Fibroblast of peridontal ligament (primary cell): ENCODE measurements at regions not wholly inside any gene's neighbourhood (a gene's known extent, or its start where the extent isn't known, plus 50 kb on each side); places are given as distances from the start of the nearest gene placed in this dataset.

Source experiments
- DNase-seq: peaks from one replicate; pipeline ENCODE4 v3.0.0-alpha.2; 2010; ENCODE audit errors: extremely low read depth

DNA sequence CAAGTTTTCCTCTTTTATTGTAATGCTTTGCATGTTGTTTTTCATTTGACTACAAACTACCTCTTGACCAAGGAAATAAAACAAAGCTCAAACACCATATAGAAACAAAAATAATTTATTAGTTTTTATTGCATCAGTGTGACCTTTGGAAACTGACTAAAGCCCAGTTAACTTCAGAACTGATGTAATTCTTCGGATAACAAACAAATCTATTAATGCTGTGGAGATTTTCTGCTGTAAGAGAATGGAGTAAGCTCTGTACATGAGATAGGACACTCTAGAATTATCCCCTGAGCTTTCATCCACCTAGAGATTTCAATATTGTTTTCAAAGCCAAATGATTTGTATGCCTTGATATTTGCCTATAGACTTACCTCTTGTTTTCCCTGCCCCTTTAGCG is 154.0 kb upstream of the KCNK2 start:
- DNase-seq: no peak

DNA sequence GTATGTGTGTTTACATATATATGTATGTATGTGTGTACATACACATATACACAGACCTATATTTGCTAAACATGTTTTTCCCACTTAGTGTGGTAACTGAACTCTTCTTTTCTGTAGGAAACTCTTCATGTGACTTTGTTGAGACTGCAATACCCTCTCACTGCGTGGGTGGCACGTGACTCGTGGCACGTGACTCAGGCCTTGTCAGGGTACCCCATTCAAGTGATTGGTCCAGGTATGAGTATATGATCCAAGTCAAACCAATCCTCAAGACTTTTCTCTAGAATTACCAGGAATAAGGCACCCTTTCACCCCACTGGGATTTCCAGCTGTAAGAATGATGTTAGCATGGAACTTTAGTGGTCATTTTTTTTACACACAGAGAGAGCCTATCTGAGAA is 149.2 kb upstream of the KCNK2 start:
- no peak for DNase-seq

DNA sequence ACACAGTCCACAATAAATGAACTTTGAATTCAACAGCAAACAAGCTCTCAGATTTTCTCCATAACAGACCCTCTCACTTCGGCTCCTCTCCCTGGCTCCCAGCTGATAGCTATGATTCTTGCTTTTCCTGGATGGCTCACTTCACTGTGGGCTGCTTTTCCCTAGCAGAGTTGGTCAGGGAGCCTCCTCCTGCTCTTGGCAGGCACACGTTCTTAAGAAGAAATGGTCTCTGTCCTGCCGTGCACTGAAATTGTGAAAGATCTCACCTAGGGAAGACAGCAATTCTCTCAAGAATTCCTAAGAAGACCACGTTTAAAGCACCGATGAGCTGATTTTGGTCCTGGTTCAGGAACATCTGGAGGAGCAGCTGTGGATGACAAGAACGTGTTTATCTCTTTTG is 148.5 kb upstream of the KCNK2 start:
- DNase-seq: no peak

DNA sequence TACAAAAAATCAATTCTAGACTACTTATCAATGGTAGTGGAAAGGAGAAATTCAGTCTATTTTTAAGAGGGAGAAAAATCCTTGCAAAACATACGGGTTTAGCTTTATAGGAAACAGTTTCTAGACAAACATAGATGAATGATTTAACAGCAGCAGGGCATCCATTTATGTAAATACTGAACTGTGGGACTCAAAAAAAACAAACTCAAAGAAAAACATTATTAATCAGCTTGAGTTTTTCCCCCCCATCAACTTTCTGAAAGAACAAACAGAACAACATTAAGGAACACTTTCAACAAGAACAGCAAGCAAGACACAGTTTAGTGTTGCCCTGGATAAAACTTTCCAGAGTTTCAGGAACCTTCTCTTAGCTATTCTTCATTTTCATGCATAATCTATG is 147.3 kb upstream of the KCNK2 start:
- DNase-seq: no peak

DNA sequence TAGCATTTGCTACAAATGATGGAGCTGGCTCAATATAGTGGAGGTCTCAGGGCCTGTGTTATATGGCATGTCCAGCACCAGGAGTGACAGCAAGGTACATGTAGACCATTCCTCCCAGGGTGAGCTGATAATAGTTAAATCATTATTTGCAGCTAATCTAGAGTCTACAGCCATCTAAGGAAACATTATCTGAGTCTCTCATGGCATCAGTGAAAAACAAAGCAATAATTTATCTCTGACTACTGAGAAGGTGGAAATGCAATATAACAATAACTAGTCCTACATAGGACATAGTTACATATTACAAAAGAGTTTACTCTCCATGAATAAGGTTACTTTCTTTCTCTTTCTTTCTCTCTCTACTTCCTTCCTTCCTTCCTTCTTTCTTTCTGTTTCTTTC is 143.4 kb upstream of the KCNK2 start:
- DNase-seq: no peak

DNA sequence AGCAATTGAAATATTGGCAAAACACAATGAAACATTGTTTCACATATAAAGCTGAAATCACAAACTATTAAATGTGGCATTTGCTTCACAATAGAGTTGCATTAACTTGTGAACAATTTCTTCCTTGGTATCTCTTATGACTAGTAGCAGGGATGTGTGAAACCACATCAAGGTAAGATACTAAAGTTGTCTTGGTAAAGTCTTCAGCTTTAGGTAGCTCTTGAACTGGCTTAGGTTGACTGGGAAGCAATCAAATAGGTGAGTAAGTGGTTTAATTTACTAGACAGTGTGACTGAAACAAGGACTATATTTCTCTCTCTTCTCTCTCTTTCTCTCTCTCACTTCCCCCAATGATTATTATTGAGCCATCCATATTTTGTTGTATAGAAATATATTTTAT is 141.5 kb upstream of the KCNK2 start:
- DNase-seq: no peak

DNA sequence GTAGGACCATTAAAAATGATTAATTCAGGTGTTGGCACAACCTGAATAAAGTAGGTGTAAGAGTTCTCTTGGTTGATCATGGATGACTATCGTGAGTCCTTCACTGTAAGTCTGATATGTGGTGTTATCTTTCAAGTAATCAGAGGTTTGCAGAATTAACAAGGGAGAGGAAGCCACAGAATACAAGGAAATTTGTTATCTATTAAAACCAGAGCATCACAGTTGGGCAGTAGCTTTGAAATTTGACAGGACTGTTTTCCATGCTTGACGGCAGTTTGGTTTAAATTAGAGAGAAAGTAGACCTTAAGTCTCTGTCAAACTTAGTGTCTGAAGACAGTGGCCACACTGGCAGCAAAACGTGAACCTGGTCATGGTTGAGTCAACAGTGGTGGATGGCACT is 139.5 kb upstream of the KCNK2 start:
- no peak for DNase-seq

DNA sequence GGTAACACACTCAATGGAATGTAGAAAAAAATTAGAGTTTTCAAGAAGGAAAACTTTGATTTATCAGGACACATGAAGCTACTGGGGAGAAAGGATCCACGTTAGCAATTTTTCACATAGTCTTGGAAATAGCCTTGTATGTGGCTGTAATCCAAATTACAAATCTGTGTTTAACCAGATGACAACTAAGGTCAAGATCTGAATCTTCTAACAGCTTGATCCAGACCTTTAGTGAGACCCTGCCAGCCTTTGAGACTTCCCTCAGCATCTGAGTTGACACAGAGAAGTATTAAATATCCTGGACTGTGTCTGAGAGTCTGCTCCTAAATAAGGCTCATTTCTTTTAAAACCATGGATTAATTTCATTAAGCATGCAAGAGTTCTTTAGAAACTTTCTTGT is 135.9 kb upstream of the KCNK2 start:
- no peak for DNase-seq

DNA sequence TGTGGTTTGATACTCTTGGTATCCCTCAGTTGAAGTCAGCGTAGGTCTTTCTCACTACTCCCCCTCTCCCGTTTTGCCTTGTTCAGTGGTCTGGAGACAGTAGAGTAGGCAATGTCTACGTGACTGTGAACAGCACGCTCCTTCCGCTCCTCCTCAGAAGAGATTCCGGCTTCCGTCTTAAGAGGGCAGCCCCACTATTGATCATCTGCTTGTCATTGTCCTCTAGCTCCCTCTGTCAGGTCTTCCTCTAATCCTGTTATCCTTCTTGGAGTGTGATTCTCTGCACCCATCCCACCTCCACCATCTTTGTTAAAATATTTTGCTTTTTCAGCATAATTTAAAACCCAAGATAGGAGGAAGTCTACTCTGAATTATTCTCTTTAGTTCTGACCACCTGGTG is 129.9 kb upstream of the KCNK2 start:
- no peak for DNase-seq

DNA sequence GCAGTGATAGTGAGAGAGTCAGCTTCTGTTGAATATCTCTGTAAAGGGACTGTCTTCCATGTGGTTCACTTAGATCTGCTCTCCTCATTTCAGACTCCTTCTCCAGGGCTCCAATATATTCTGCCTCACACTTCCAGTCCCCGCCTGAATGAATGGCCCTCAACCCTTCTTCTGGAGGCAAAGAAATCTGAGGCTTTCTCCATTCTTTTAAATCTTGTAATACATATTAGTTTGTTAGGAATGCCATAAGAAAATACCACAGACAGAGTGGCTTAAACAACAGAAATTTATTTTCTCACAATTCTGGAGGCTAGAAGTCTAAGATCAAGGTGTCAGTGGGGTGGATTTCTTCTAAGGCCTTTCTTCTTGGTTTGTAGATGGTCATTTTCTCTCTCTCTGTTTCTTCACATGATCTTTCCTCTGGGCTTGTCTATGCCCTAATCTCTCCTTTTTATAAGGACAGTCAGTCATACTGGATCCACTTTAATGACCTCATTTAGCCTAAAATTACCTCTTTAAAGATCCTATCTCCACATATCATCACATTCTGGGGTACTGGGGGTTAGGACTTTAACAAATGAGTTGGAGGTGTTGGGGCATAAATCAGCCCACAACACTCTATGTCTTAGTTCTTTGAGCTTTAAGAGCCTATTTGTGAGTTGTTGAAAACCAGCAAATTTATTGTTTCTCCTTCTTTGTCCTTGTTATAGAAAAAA is 128.5 kb upstream of the KCNK2 start:
- no peak for DNase-seq

DNA sequence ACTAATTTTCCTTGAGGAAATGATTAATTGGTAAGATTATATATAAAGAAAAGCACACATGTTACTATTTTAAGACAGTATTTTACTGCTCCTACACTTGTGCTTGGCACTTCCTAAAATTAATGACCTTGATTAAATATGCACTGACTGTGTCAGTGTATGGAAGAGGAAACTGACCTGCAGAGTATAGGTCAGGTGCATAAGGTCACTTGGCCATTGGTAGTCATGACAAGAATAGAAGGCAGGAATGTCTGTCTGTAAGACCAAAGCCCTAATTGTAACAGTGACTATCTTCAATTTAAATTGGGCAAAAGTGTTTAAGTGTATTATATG is 128.0 kb upstream of the KCNK2 start:
- DNase-seq: no peak

DNA sequence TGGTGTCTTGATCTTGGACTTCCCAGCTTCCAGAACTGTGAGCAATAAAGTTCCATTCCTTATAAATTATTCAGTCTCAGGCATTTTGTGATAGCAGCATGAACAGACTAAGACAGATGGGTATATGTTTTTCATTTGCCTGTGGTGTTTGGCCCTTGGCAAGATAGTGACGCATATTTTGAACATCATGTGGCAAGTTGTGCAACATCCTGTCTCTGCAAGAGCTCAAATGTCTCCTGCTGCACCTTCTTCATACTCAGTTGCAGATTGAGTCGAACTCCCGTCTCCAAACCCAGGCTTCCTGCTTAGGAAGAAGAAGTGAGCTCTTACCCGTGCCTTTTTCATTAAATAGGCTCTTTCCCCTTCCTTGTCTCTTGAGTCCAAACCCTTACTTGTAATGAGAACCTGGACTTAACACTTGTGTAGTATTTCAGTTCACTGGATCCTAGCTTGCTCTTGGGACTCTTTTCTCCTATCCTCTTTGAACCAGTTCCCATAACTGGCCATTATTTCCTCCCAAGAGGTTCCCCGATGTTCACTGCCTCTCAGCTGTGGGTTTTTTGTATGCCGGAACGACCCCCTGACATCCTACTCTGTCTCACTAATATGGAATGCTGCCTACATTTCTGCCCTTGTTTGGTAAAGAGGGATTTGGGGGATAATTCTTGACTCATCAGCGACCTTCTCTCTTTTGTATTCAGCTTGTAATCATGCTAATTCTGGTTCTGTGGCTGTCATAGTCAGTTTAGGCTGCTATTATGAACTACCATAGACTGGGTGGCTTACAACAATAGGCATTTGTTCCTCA is 125.0 kb upstream of the KCNK2 start:
- DNase-seq: peak; percentile 100

DNA sequence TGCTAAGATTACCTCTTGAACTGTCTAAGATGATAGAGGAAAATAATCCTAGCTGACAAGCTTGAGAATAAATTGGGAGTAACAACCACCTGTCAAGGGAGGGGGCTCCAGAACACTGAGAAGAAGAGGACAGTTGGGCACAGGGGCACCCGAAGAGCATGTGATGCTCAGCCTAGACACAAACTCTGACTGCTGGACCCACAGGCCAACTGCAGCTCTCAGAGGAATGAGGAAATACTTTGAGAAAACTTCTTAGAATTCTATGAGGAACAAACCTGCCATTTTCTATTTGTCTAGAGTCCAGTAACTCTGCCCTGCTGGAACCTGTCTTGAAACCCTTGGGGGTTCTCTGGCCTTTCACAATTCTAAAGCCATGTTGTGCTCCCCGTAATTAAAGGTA is 124.1 kb upstream of the KCNK2 start:
- DNase-seq: peak; percentile 29

DNA sequence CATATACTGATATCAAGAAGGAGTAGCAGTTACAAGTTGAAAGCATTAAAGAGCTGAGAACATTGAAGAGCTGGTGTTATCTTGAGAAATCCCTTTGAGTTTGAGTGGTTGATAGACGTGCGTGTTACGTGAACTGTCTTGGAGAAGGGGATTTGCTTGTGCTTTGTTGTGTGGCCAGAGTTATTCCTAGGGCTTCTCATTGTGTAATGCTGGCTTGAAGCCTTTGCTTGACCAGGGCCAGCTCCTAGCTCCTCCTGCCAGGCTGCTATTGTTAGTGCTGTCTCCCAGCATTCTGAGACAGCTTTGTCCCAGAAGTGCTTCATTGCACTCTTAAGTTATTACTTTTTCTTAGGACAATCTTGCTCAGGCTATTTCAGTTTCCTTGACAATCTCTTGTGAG is 116.2 kb upstream of the KCNK2 start:
- peak; percentile 80 for DNase-seq

DNA sequence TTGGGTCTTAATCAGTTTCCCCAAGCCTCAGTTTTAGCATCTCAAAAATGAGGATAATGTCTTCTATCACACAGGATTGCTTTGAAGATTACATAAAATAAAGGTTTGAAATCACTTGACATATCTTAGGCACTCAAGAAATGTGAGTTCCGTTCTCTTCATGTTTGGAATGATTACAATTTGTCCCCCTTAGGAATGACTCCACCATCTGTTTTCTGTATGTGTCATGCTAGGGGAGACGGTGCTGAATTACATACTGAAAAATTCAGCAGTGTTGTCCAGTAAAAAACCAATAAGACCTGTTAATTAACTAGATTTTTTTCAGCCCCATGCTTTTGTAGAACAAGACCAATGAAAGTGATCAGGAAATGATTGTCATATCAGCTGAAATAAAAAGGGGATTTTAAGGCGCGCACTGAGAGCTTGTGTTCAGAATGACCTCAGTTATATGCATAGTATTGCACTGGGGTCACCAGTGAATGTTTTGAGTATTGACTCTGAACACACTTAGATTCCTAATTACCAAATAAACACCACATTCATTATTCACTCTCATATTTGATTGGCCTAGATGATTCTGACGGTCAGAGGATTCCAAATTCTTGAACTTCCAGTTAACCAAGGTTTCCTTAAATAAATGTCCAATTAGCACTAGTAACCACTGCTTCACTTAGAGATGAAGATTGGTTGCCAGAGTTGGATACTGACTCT is 114.5 kb upstream of the KCNK2 start:
- peak; percentile 76 for DNase-seq

DNA sequence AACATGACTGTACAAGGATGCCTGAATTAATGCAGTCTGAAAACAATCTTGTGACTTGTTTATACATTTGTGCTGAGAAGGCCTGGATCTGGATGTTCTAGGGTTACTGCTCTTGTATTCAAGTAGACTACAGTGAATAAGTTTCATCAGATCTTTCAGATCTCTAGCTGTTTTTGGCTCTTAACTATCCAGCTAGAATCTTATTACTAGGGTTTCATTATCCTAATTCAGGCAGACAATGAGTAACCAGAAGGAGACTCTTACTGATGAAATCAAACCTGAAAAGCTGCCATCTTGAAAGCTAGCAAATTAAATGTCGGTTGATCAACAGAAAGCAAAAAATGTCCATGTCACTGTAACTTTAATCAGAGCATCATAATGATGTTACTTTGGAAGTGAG is 112.5 kb upstream of the KCNK2 start:
- peak; percentile 46 for DNase-seq

DNA sequence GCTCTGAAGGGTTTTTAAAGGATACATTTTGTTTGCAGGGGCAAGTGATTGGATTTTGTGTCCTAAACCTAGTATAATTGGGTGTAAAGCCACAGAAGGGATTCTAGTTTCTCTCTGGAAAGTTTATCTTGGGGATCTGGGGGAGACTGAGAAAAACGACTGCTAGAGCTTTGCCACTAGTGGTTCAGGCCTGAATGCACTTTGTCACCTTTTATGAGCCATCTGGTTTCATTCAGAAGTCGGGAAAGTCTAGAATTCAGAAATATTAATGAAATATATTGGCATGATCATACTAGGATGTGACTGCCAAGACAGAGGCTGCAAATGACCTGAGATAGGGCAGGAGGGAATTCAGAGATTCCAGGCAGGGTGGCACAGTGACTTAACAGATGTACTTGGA is 111.5 kb upstream of the KCNK2 start:
- no peak for DNase-seq

DNA sequence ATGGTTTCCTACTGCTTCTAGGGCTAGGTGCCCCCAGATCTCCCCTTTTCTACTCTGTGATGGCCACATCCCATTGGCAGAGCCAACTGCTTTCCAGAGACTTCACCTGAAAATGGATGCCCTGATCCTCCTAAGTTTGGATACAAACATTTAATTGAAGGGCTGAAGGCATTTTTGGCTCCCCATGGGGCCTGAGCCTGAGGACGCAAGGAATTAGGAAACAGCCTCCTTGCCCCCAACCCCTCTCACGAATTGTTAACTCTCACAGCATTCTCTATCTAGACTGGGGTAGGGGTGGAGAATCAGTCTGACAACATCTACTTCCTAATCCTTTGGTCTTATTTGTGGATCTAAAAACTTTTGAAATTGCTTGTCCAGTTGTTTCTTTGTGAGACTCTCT is 108.5 kb upstream of the KCNK2 start:
- DNase-seq: no peak

DNA sequence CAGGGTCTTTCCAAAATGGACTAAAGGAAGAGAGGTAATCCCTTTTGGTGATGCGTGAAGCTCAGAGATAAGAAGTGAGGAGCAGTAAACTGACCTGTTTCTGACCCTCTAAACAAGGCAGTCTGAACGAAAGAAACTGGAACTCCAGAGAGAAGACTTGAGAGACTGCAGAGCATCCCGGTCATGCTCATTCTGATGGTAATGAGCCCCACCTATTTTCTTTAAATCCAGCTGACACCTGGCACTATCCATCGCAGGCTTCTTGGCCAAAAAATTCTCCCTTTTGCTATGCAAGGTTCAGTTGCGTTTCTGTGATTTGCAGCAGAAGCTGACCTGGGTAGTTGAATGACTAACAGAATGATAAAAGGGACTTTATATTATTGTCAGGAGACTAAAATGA is 105.9 kb upstream of the KCNK2 start:
- DNase-seq: no peak

DNA sequence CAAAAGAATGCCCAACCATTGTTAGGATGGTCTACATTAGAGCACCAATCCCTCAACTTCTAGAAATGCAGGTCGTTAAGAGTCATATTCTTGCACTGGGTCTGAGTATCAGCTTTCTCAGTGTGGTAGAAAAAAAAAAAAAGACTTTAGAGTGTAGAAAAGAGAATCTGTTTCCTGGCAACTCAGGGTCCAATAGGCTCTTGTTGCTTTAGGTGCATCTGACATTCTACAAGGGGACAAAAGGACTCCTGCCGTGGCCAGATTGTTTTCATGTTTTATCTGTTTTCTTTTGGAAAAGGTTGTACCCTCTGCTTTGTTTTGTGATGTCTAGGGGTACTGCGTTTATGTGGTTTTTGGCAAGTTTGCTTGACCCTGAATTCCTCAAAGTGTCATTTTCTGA is 105.4 kb upstream of the KCNK2 start:
- DNase-seq: no peak

DNA sequence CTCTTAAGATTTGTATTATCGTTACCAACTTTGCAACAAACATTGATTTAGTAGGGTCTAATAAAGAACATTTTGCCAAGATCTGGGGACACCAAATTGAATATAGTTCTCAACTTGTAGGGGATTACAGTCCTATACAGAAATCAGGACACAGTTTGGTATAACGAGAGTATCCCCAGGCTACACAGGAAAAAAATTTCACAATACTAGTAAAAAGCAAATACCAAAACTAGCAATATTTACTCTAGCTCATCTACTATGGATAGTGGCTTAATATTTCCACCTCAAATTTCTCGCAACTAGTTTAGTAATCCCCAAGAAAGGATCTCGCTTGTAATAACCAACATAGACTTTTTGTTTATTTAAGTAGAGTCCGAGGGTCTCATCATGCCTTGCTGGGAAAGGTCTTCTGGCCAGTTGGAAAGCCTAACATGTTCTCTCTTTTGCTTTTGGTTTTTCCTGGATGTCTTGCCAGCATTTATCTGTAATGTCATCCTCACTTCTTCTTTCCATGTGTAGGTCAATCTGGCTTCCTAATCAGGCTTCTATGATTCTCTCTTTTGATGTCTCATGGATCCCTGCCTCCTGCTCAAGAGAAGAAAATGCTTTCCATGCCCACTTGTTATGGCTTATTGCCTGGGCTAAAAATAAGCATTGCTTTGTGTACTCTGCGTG is 104.7 kb upstream of the KCNK2 start:
- DNase-seq: no peak

DNA sequence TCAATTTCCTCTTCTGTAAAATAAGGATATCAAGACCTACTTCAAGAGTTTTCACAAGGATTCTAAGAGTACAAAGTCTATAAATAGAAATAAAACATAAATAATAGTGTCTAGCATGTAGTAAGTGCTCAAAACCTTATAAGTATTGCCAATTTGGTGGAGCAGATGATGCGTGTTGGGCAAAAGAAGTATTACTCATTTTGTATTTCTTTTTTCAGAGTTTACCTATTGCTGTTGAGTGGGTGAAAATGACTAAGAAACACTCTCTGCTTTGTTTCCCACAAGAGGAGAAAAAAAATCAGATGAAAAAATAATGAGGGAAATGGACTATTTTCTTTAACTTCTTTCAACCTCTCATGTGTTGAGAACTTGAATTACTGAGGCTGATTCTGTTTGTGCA is 103.3 kb upstream of the KCNK2 start:
- DNase-seq: no peak

DNA sequence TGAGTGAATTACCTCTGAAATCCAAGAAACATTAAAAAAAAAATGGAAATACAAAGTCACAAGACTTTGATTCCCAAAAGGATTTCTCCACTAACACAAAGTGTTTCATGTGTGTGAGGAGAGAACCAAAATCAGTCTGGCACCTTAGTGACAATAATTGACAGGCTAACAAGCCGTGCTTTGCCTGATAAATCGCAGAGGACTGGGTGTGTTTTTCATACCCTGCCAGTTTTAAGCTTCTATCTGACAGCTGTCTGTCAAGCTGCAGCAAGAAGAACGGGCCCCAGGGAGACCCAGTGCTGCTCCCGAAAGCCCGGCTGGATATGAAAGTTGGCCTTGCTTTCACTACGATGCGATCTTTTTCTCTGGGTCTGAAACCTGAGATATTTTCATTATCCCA is 101.6 kb upstream of the KCNK2 start:
- no peak for DNase-seq
